Left colon (tissue), 2 donors: ENCODE measurements at regions not wholly inside any gene's neighbourhood (a gene's known extent, or its start where the extent isn't known, plus 50 kb on each side); places are given as distances from the start of the nearest gene placed in this dataset.
"Not testable (repeated sequence)": the region's sequence is repeated elsewhere in the genome, so short reads cannot be mapped to it uniquely, and the experiment has no call there.

Source experiments
- ATAC-seq: fragments of 200-7000 bp; cut with Tn5 transposase; one replicate; pipeline ENCODE4 v1.9.1; 2020; ENCODE audit warnings: mild to moderate bottlenecking, moderate library complexity
- DNase-seq, 2 donors: peaks; one replicate each; pipeline ENCODE4 v3.0.0-alpha.2; 2020
- intact Hi-C, 2 donors: fragments of 100-400 bp; cut with DNase I in 1 of 2; cut with micrococcal nuclease in 1 of 2; formaldehyde crosslinking; loops; one replicate each; pipeline versions ENCODE4 v1.11.2 to v1.14.0; 2022; cut with DNase I, micrococcal nuclease
- donor health status: DM: no; HTN: no; CAD: no.
- donor health status: DM: yes; HTN: yes; CAD: no.

DNA sequence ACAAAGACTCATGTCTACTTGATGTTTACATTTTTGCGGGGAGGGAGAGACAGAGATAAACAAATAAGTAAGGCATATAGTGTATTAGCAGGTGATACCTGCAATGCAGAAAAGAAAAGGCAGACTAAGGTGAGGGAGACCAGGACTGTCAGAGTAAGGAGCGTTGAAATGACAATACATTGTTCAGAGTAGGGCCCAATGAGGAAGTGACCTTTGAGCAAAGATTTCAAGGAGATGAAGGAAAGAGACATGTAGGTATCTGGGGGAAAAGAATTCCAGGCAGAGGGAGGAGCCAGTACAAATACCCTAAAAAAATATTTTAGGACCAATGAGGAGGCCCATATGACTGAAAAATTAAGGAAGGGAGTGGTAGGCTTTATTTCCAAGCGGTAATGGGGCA is 162.7 kb upstream of the PRSS1 start:
- peak; percentile 96 for ATAC-seq
- DNase-seq = no peak
- intact Hi-C loops = no loop called here

DNA sequence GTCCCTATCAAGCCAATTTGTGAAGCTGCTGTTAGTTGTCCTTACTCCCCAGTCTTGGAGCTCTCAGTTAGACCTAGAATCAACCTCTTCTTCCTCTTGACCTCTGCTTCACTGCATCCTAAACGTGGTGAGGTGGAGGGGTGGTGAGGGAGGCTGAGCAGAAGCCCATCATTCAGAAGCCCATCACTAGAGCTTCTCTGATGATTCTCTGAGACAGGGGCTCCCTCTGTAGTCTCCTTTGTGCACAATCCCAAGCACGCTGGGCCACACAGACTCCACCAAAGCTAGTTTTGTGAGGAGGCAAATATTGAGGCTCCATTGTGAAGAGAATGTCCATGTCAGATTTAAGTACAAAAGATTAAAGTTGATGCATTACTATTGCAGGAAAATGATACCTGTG is 163.8 kb upstream of the PRSS1 start:
- intact Hi-C loops = no loop called here
- DNase-seq (no peak), ATAC-seq (no peak)

DNA sequence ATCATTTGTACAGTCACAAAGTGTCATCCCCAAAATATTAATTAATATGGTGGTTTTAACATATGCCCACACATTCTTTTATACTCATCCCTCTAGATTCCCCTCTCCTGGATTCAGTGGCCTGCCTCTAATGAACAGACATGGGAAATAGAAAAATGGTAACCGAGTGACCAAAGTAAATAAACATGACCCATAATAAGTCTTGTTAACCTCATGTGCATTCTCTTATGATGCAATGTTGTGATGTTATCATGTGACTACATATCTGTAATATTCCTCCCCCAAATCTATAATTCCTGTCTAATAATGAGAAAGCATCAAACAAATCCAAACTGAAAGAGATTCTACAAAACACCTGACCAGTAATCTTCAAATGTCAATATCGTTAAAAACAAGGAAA is 164.5 kb upstream of the PRSS1 start:
- DNase-seq = no peak
- intact Hi-C loops = no loop called here
- no peak for ATAC-seq

DNA sequence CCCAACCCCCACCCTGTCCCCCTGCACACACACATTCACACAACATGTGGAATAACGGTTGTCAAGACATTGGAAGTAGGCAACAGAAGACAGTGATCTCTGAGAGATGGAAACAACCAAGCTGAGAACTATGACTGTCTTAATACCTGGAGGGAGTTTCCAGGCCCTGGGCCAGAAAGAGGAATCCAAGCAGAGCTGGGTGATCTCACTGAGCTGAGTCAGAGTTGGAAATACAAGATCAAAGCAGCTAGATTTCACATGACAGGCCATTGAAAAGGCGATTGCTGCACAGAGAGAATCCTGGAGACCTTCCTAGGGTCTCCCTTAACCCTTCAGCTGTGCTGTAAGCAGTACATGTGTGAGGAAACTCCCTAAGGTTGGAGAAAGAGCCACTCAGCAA is 165.8 kb upstream of the PRSS1 start:
- intact Hi-C loops = no loop called here
- DNase-seq (no peak), ATAC-seq (no peak)

DNA sequence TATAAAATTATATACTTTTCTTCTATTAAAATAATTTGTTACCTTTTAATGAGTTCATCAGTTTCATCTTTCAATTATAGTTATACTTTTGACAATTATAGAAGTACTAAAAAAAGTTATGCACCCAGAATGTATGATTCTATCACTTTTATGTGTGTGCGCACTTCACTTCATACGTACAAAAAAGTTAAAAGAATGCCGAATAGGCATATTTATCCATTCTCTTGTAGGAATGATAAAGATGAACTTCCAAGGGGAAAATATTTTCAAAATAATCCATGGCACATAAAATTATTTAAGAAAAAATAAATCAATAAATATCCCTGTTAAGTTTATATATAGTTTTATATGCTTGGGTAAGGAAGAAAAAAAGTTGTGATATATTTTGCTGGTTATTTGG is 166.9 kb upstream of the PRSS1 start:
- intact Hi-C loops = no loop called here
- ATAC-seq = no peak
- no peak for DNase-seq

DNA sequence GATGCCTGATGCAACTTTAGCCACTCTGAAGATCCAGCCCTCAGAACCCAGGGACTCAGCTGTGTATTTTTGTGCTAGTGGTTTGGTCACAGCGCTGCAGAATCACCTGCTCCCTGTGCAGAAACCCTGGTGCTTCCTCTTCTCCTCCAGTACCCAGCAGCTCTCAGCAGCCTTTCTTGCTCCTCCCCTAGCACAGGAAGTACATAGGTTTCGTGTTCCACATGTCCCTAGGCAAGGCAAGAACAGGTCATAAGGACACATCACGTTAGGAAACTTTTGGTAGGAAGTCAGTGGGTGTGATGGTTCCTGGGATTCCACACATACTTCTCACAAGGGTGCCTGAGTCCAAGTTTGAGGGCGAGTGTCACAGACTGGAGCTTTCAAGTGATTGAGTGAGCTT is 167.9 kb upstream of the PRSS1 start:
- intact Hi-C loops = no loop called here
- ATAC-seq (no peak), DNase-seq (no peak)

DNA sequence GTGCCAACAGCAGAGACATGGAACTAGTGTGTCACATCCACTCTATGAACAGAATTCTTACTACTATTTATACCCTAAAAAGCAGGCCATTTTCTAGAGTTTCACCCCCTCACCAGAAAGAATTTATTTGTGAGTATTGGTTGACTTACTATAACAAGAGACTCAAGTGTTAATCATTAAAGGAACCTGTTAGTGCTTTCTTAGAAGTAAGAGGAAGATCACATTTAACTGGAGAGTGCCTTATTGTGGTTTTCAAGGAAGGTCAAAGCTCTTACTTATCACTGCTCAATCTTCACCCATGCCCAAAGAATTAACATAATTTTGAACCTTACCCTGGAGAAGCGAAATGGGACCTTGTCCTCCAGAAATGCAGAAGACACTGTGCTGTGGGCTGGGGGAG is 169.3 kb upstream of the PRSS1 start:
- intact Hi-C loops = no loop called here
- ATAC-seq = no peak
- DNase-seq = no peak

DNA sequence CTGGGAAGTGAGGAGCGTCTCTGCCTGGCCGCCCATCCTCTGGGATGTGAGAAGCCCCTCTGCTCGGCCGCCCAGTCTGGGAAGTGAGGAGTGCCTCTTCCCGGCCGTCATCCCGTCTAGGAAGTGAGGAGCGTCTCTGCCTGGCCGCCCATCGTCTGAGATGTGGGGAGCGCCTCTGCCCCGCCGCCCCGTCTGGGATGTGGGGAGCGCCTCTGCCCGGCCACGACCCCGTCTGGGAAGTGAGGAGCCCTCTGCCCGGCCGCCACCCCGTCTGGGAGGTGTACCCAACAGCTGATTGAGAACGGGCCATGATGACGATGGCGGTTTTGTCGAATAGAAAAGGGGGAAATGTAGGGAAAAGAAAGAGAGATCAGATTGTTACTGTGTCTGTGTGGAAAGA is 173.9 kb upstream of the PRSS1 start:
- intact Hi-C loops, DNase-seq, ATAC-seq: not testable (repeated sequence)

DNA sequence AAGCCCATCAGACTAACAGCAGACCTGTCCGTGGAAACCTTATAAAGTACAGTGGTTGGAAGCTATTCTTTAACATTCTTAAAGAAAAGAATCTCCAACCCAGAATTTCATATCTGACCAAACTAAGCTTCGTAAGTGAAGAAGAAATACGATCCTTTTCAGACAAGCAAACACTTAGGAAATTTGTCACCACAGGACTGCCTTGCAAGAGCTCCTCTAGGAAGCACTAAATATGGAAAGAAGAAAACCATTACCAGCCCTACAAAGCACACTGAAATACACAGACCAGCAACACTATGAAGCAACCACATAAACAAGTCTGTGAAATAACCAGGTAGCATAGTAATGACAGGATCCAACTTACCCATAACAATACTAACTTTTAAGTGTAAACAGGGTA is 177.7 kb upstream of the PRSS1 start:
- intact Hi-C loops = no loop called here
- no peak for DNase-seq
- ATAC-seq = no peak

DNA sequence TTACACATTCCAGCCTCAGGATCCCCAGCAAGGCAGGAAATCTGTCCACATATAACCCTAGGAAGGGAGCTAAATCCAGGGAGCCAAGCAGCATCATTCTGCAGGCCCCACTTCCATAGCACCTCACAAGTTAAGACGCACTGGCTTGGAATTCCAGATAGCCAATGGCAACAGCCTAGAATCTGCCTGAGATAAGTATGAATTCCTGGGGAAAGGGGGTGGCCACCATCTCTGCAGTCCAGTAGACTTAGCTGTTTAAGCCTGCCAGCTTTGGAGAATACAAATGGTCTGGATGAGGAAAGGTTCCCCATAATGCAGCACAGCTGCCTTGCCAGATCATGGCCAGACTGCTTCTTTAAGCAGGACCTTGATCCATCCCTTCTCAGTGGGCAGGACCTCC is 179.4 kb upstream of the PRSS1 start:
- intact Hi-C loops = no loop called here
- ATAC-seq = no peak
- DNase-seq = no peak

DNA sequence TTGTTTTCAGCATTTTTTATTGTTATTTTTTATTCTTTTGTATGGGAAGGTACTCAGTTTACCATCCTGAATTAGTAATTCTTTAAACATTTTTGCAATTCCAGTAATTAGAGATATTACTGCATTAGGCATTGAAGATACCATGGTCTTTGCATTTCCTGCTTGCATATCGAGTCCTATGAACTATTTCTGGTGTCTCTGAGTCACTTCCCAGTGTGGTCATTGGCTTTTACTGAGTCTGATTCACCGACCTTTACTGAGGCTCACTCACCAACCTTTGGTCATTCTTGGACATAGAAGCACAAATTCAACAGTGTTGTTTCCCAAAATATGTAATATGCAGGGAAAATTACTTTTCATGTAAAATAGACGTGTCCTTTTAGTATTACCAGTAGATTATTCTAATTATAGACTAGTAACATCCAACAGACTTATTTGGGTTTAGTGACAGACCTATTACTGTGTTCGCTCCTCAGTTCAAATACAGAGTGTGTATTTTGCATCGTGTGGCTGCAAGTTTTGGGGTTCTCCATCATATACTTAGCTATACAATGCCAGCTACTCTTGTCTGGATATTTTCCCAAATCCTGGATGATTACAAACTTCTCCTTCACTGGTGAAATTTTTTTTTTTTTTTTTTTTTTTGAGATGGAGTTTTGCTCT is 180.7 kb upstream of the PRSS1 start:
- intact Hi-C loops = no loop called here
- DNase-seq = no peak
- ATAC-seq = no peak

DNA sequence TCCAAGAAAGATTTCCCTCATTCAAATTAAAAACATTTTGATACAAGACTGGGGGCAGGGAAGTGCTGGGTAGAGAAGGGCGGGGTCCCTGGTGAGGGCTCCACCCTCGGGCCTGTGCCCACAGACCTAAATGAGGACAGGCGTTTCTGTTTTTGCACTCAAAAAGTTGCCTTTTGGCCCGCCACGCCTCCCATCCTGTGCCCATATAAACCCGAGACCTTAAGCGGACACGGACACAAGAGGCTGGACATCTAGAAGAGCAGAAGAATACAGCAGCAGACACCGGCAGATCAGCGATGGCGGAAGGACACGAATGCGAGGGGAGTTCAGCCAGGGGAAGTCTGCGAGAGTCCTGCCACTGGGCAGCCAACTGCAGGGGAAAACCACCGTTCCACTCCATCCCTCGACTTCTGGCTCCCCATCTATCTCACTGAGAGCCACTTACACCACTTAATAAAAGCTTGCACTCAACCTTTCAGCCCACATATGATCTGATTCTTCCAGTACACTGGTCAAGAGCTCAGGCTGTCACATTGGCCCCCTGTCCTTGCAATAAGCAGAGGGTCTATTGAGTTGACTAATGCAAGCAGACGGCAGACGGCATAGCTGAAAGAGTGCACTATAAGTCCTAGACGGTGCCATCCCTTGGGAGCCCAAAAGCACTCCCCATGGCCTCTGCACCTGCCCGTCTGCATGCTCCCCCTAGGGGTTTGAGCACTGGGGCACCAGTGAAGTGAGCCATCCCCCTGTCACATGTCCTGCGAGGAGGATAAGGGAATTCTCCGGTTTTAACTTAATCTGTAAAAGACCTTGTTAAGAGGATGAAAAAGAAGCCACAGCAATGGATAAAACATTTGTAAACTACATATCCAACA is 181.8 kb upstream of the PRSS1 start:
- DNase-seq (no peak), ATAC-seq (no peak)
- intact Hi-C loops = no loop called here

DNA sequence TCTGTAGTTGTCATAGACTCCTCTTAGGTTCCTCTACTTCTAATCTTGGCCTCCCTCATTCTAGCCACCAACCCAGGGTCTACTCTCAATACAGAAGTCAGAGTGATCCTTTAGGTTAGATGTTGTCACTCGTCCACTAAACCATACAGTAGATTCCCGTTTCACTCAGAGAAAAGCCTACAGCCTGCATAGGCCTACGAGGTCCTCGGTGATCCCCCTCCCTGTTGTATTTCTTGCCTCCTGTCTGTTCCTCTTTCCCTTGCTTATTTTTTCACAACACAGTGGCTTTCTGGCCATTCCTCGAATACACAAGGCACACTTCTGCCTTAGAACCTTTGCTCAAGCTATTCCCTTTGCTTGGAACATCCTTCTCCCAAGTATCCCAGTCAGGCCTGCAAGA is 183.0 kb upstream of the PRSS1 start:
- no peak for DNase-seq
- ATAC-seq = no peak
- intact Hi-C loops = no loop called here

DNA sequence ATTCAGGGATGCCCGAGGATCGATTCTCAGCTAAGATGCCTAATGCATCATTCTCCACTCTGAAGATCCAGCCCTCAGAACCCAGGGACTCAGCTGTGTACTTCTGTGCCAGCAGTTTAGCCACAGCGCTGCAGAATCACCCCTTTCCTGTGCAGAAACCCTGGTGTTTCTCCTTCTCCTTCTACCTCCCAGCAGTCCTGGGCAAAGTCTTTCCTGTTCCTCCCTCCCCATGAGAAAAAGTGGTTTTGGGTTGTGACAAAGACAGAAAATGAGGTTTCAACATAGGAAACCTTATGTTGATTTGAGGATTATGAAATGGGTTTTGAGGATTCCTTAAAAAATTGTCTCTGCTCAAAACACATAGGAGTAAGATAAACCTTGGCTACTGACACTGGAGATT is 185.1 kb upstream of the PRSS1 start:
- ATAC-seq, DNase-seq, intact Hi-C loops: not testable (repeated sequence)

DNA sequence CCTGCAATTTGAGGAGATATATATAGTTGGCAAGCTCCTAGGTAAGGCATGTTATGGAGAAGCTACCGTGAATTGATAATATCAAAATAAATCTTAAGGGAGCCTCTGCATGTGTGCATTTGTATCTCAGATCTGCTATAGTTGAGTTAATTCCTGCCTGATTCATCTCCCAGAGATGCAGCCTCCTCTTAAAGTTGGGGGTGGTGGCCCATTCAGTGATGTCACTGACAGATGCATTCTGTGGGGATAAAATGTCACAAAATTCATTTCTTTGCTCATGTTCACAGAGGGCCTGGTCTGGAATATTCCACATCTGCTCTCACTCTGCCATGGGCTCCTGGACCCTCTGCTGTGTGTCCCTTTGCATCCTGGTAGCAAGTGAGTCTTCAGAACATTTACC is 185.8 kb upstream of the PRSS1 start:
- ATAC-seq (no peak), DNase-seq (no peak)
- intact Hi-C loops = no loop called here

DNA sequence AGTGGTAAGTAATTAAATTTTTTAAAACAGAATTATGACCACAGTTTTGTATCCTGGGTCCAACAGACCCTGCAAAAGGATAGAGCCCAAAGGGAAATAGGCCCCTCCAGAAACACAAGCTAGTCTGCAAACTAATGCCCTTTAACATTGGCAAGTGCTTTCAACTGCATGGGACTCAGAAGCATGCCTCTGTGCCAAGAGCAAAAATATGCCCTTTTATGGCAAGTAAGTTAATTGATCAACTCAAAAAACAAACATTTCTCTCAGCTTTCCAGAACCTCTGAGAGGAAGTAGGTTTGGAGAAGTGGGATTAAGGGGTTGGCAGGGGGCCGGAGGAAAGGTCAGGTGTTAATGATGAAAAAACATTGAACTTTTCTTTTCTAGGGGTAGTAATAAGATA is 186.6 kb upstream of the PRSS1 start:
- intact Hi-C loops = no loop called here

DNA sequence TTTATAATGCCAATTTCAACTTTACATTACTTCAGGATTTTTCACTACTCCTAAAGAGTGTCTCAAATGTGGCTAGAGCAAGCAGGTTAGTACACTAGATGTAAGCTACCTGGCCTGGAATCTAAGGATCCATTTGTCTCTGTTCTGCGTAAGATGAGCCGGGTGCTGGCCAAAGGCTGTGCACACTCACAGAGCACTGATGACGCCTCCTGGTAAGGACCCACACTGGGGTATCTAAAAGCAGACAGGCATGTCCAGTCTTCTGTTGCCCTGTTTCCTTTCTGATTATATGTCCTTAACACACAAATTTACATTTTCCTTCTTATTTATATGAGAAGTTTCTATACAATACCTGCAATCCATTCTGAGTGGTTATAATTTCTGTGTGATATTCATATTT is 187.9 kb upstream of the PRSS1 start:
- ATAC-seq, DNase-seq, intact Hi-C loops: not testable (repeated sequence)

More for the DNA sequence above, 186.6 kb upstream of the PRSS1 start:
- DNase-seq (no peak), ATAC-seq (no peak)

DNA sequence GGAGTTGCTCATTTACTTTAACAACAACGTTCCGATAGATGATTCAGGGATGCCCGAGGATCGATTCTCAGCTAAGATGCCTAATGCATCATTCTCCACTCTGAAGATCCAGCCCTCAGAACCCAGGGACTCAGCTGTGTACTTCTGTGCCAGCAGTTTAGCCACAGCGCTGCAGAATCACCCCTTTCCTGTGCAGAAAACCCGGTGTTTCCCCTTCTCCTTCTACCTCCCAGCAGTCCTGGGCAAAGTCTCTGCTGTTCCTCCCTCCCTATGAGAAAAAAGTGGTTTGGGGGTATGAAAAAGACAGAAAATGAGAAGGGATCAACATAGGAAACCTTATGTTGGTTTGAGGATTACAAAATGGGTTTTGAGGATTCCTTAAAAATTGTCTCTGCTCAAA is 188.5 kb upstream of the PRSS1 start:
- intact Hi-C loops, ATAC-seq, DNase-seq: not testable (repeated sequence)

DNA sequence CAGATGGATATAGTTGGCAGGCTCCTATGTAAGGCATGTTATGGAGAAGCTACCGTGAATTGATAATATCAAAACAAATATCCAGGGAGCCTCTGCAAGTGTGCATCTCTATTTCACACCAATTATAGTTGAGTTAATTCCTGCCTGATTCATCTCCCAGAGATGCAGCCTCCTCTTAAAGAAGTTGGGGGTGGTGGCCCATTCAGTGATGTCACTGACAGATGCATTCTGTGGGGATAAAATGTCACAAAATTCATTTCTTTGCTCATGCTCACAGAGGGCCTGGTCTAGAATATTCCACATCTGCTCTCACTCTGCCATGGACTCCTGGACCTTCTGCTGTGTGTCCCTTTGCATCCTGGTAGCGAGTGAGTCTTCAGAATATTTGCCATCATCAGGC is 189.1 kb upstream of the PRSS1 start:
- ATAC-seq = no peak
- DNase-seq = no peak
- intact Hi-C loops = no loop called here

DNA sequence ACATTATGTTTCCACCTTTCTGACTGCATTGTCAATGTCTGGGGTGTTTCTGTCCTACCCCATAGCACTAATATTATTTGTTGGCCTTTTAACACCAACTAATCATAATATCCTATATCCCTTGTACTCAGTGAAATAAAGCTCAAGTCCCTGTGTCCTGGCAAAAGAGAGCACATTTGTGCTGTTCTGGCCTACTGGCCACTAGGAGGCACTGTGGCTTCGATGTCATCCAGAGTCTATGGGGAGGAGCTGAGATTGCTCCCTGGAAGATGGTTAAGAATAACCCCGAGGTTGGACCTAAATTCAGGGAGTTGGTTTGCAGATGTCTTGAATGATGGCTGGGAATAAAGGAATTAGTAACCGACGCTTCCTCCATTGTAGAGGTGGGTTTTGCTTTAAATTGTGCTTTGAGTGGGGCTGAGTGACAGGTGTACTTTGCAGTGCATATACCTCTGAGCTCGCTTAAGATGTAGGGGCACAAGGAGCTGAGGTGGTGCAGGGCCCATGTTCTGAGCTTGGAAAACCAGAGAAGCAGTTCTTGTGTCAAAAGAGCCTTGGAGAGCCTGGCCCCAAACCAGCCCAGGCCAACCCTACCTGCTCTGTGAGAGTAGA is 191.2 kb upstream of the PRSS1 start:
- DNase-seq = peak; percentile 28 to 62
- ATAC-seq = peak; percentile 69
- intact Hi-C loops = no loop called here
